Thyroid gland (tissue), 4 donors: ENCODE measurements at regions not wholly inside any gene's neighbourhood (a gene's known extent, or its start where the extent isn't known, plus 50 kb on each side); places are given as distances from the start of the nearest gene placed in this dataset.

ENCODE experiments used
- POLR2A ChIP-seq, 2 donors: fragments of 450-650 bp; IDR thresholded peaks; one replicate each; pipeline ENCODE4 v1.6.1; 2017; ENCODE audit warnings: antibody characterized with exemption in 2 of 2, mild to moderate bottlenecking in 2 of 2, moderate library complexity in 1 of 2
- TF ChIP-seq, protein P1 (sequence below), 6 experiments: fragments of 200-600 bp in 3 of 6; fragments of 450-650 bp in 3 of 6; sonication (generic) in 3 of 6; IDR thresholded peaks; one replicate each; pipeline ENCODE4 v1.5.1; 2016 to 2019; ENCODE audit warnings: antibody characterized with exemption in 6 of 6, mild to moderate bottlenecking in 2 of 6, inconsistent platforms in 1 of 6, moderate library complexity in 1 of 6

DNA sequence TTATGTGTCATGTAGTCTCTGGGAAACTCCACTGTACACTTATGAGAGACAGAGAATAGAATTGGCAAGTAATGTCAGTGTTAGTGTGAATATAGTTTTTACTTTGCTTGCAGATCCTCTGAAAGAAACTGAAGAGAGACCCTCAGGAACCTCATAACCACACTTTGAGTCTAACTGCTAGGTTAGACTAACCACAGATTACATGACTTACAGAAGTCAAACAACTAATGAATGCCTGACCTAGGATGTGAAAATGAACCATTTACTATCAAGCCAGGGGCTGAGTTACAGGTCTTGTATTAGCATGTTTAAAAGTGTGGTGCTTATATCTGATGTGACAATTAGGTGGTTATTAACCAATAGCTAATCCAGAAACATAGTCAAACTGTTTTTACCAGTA, 280.4 kb upstream of the LRATD1 start:
- TF ChIP-seq, protein P1, sequence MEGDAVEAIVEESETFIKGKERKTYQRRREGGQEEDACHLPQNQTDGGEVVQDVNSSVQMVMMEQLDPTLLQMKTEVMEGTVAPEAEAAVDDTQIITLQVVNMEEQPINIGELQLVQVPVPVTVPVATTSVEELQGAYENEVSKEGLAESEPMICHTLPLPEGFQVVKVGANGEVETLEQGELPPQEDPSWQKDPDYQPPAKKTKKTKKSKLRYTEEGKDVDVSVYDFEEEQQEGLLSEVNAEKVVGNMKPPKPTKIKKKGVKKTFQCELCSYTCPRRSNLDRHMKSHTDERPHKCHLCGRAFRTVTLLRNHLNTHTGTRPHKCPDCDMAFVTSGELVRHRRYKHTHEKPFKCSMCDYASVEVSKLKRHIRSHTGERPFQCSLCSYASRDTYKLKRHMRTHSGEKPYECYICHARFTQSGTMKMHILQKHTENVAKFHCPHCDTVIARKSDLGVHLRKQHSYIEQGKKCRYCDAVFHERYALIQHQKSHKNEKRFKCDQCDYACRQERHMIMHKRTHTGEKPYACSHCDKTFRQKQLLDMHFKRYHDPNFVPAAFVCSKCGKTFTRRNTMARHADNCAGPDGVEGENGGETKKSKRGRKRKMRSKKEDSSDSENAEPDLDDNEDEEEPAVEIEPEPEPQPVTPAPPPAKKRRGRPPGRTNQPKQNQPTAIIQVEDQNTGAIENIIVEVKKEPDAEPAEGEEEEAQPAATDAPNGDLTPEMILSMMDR (IDR thresholded peaks at IDR 0.05), result no peak
- TF ChIP-seq POLR2A (IDR thresholded peaks at IDR 0.05), result no peak
